ENCODE measurements at regions not wholly inside any gene's neighbourhood (a gene's known extent, or its start where the extent isn't known, plus 50 kb on each side); places are given as distances from the start of the nearest gene placed in this dataset.

- TF ChIP-seq EZH2 (IDR thresholded peaks at IDR 0.05; ENCODE audit: borderline replicate concordance, insufficient read depth, low read depth, low read length, poor library complexity, severe bottlenecking) (no peak), CTCF (IDR thresholded peaks at IDR 0.05) (no peak)
Observed at GRCh38 chr2:142222715-142223114, 91.9 kb upstream of the LRP1B start.

All from B cell (primary cell).